Heart right ventricle (tissue), 16 donors: ENCODE measurements at regions not wholly inside any gene's neighbourhood (a gene's known extent, or its start where the extent isn't known, plus 50 kb on each side); places are given as distances from the start of the nearest gene placed in this dataset.

ENCODE experiments used
- ATAC-seq, 8 donors: fragments of 200-7000 bp; cut with Tn5 transposase; one replicate each; pipeline ENCODE4 v1.9.1; 2020; ENCODE audit warnings: mild to moderate bottlenecking in 8 of 8, moderate library complexity in 8 of 8, moderate number of reproducible peaks in 1 of 8
- DNase-seq, 2 donors: peaks; one replicate each; pipeline ENCODE4 v3.0.0-alpha.2; 2020
- H3K27ac ChIP-seq, 10 donors: fragments of 200-600 bp; sonication (generic) in 2 of 10; one replicate each; pipeline versions ENCODE4 v1.5.0 to v1.8.0; 2020 to 2022; ENCODE audit warnings: mild to moderate bottlenecking in 3 of 10
- H3K27me3 ChIP-seq, 7 donors: fragments of 200-600 bp; one replicate each; pipeline ENCODE4 v1.8.0; 2021 to 2022; ENCODE audit warnings: mild to moderate bottlenecking in 2 of 7
- H3K36me3 ChIP-seq, 9 donors: fragments of 200-600 bp; sonication (generic) in 1 of 9; one replicate each; pipeline versions ENCODE4 v1.5.0 to v1.8.0; 2020 to 2022; ENCODE audit warnings: mild to moderate bottlenecking in 2 of 9
- H3K4me1 ChIP-seq, 9 donors: fragments of 200-600 bp; sonication (generic) in 1 of 9; one replicate each; pipeline versions ENCODE4 v1.5.0 to v1.8.0; 2020 to 2022; ENCODE audit warnings: mild to moderate bottlenecking in 4 of 9
- H3K4me3 ChIP-seq, 10 donors: fragments of 200-600 bp; sonication (generic) in 2 of 10; one replicate each; pipeline versions ENCODE4 v1.5.0 to v1.8.0; 2020 to 2022; ENCODE audit warnings: mild to moderate bottlenecking in 7 of 10, moderate library complexity in 2 of 10
- H3K9me3 ChIP-seq, 11 donors: fragments of 200-600 bp in 10 of 11; sonication (generic) in 2 of 11; one replicate each; pipeline versions ENCODE4 v1.5.0 to v1.8.0; 2013 to 2022; ENCODE audit warnings: mild to moderate bottlenecking in 2 of 11, control low read depth in 1 of 11, moderate library complexity in 1 of 11
- CTCF ChIP-seq, 9 donors: fragments of 200-600 bp; sonication (generic) in 2 of 9; IDR thresholded peaks; one replicate each; pipeline versions ENCODE4 v1.5.0 to v1.8.0; 2021 to 2022; ENCODE audit warnings: antibody characterized with exemption in 9 of 9, mild to moderate bottlenecking in 5 of 9, moderate library complexity in 1 of 9
- WGBS, 2 donors: extraction: QIAGEN DNeasy Blood & Tissue Kit; methylation state at CpG; one replicate each; pipeline ENCODE4 v1.1.7; 2013; ENCODE audit warnings: inconsistent platforms in 1 of 2; 5-methylcytosine and 5-hydroxymethylcytosine counted together
- intact Hi-C, 10 donors: fragments of 100-400 bp; cut with DNase I; formaldehyde crosslinking; loops; one replicate each; pipeline versions ENCODE4 v1.11.1 to v1.14.2; 2022
- donor health status: Arrhythmogenic right ventricular cardiomyopathy.
- donor health status: ischemic (EF 13 %, LVEDD 7.1; RV severe dilation, severe dysfunction).
- donor health status: healthy with polysubstance abuse.
- donor health status: DM: no; HTN: yes; CAD: no.
- donor health status: DM: no; HTN: no; CAD: no.
- donor health status: ischemic (EF 25% LVEDD 6.9; RV normal size, moderate dysfunction).
- donor health status: ischemic (EF 25% LVEDD 5.7; RV mildly dilated, moderate dysfunction).
- donor health status: healthy.
- donor health status: DM: yes; HTN: yes; CAD: no.
- donor health status: Ischemic cardiomyopathy.
- donor health status: ischemic (EF 35%, LVEDD 5.7; RV mildly dilated, moderate dysfunction).
- donor health status: nonischemic (EF 11% LVEDD 7.7; RV severe dilation, severe dysfunction).
- donor health status: DM: yes; HTN: yes; CAD: no.
- donor health status: PGD.
- donor health status: ischemic (EF 29% LVEDD 5.4; RV normal size, mild dysfunction).
- donor health status: nonischemic (EF 23%, LVEDD 6.1; RV moderate dilation, normal function).

- 80 to 87% methylated on average over 3 of the region's 3 CpGs for WGBS, 2 donors
- ATAC-seq (no peak), DNase-seq (no peak)
- H3K27me3 ChIP-seq = no peaks in the 10 kb centered on the region
- TF ChIP-seq CTCF (IDR thresholded peaks at IDR 0.05) = no peak
- H3K27ac ChIP-seq = no peak overlapping the region
- intact Hi-C loops = no loop called here
- H3K9me3 ChIP-seq = peaks cover 0 to 5% (median 0%) of the 10 kb centered on the region in 11 donors
- H3K36me3 ChIP-seq = no peaks in the 10 kb centered on the region
- H3K4me3 ChIP-seq = no peak overlapping the region
- no peaks in the 10 kb centered on the region for H3K4me1 ChIP-seq
These were observed 1003.6 kb downstream of the FAT4 start for GRCh38 chr4:126318376-126318775.

GRCh38 chr4:126328914-126329313 is 1014.2 kb downstream of the FAT4 start:
- Histone ChIP-seq H3K27ac (no peak overlapping the region), H3K27me3 (no peaks in the 10 kb centered on the region), H3K9me3 (peaks cover 0 to 5% (median 0%) of the 10 kb centered on the region in 11 donors), H3K36me3 (no peaks in the 10 kb centered on the region), H3K4me1 (no peaks in the 10 kb centered on the region), H3K4me3 (no peak overlapping the region)
- DNase-seq (no peak), ATAC-seq (no peak)
- TF ChIP-seq CTCF (IDR thresholded peaks at IDR 0.05) = no peak
- intact Hi-C loops = no loop called here

GRCh38 chr4:126338548-126338947 is 1023.8 kb downstream of the FAT4 start:
- H3K9me3 ChIP-seq = no peaks in the 10 kb centered on the region
- no peak for DNase-seq
- 23 to 39% methylated on average over 2 of the region's 2 CpGs for WGBS, 2 donors
- H3K4me3 ChIP-seq = no peak overlapping the region
- peak in 2 of 8 donors; percentile 47 to 60 for ATAC-seq
- H3K27me3 ChIP-seq = no peaks in the 10 kb centered on the region
- H3K36me3 ChIP-seq = no peaks in the 10 kb centered on the region
- peaks cover 0 to 12% (median 0%) of the 10 kb centered on the region in 9 donors for H3K4me1 ChIP-seq
- TF ChIP-seq CTCF (IDR thresholded peaks at IDR 0.05) = no peak
- H3K27ac ChIP-seq = peak overlapping the region in 1 of 10 donors; percentile 0
- intact Hi-C loops = no loop called here

- ATAC-seq = no peak
- no peak for DNase-seq
- Histone ChIP-seq H3K4me1 (peaks cover 0 to 12% (median 0%) of the 10 kb centered on the region in 9 donors), H3K9me3 (no peaks in the 10 kb centered on the region), H3K27ac (no peak overlapping the region), H3K27me3 (no peaks in the 10 kb centered on the region), H3K4me3 (no peak overlapping the region), H3K36me3 (no peaks in the 10 kb centered on the region)
- 49 to 62% methylated on average over 1 of the region's 1 CpG for WGBS, 2 donors
- no peak for TF ChIP-seq CTCF (IDR thresholded peaks at IDR 0.05)
- intact Hi-C loops = no loop called here
These were observed 1027.2 kb downstream of the FAT4 start for GRCh38 chr4:126341927-126342326.

- Histone ChIP-seq H3K27ac (no peak overlapping the region), H3K9me3 (no peaks in the 10 kb centered on the region), H3K27me3 (no peaks in the 10 kb centered on the region), H3K4me1 (no peaks in the 10 kb centered on the region), H3K4me3 (no peak overlapping the region), H3K36me3 (no peaks in the 10 kb centered on the region)
- WGBS, 2 donors = 91 to 92% methylated on average over 6 of the region's 6 CpGs
- DNase-seq (no peak), ATAC-seq (no peak)
- intact Hi-C loops = no loop called here
- no peak for TF ChIP-seq CTCF (IDR thresholded peaks at IDR 0.05)
These were observed 1029.7 kb downstream of the FAT4 start for GRCh38 chr4:126344472-126344871.
